ENCODE measurements at regions not wholly inside any gene's neighbourhood (a gene's known extent, or its start where the extent isn't known, plus 50 kb on each side); places are given as distances from the start of the nearest gene placed in this dataset.

- Histone ChIP-seq H2BK120ac (ENCODE audit: low read depth, low read length, poor library complexity, severe bottlenecking) (no peak overlapping the region), H2AFZ (ENCODE audit: low read length) (no peak overlapping the region), H4K8ac (replicated peaks; ENCODE audit: insufficient read length, low read depth, low read length) (no peak overlapping the region), H3K27me3 (ENCODE audit: insufficient read depth, low read length) (no peaks in the 10 kb centered on the region), H2BK20ac (ENCODE audit: low read depth, low read length, poor library complexity, severe bottlenecking) (no peak overlapping the region), H3K9ac (ENCODE audit: extremely low read depth, insufficient read length, low read length) (no peak overlapping the region), H2BK5ac (ENCODE audit: insufficient read length, low read length) (no peak overlapping the region), H3K79me1 (ENCODE audit: insufficient read depth, low read depth, low read length, poor library complexity, severe bottlenecking) (no peaks in the 10 kb centered on the region), H4K91ac (ENCODE audit: insufficient read length, low read depth, low read length) (no peak overlapping the region), H3K79me2 (ENCODE audit: insufficient read depth, low read length) (no peaks in the 10 kb centered on the region), H3K23ac (ENCODE audit: insufficient read length, low read depth, low read length) (no peak overlapping the region), H3K18ac (ENCODE audit: insufficient read length, low read depth, low read length) (no peak overlapping the region), H4K20me1 (ENCODE audit: control insufficient read depth, insufficient read depth, insufficient read length) (no peaks in the 10 kb centered on the region), H3K4ac (ENCODE audit: low read depth, low read length) (no peak overlapping the region), H3K14ac (ENCODE audit: insufficient read depth, low read length) (no peak overlapping the region), H3T11ph (ENCODE audit: low read length) (no peak overlapping the region), H3K4me2 (ENCODE audit: insufficient read depth, insufficient read length, low read length) (no peak overlapping the region), H2BK15ac (ENCODE audit: low read depth, low read length) (no peak overlapping the region), H2AK5ac (ENCODE audit: insufficient read length, low read length) (no peak overlapping the region), H3K23me2 (ENCODE audit: insufficient read length, low read depth, low read length, poor library complexity, severe bottlenecking) (no peaks in the 10 kb centered on the region), H3K9me3 (ENCODE audit: control insufficient read depth, low read depth, low read length) (peaks cover 12% of the 10 kb centered on the region), H2BK12ac (ENCODE audit: insufficient read length, low read depth, low read length) (no peak overlapping the region), H3K4me1 (ENCODE audit: insufficient read depth, low read length) (no peaks in the 10 kb centered on the region), H4K5ac (ENCODE audit: insufficient read length, low read depth, low read length) (no peak overlapping the region), H3K56ac (ENCODE audit: insufficient read length, low read depth, low read length) (no peak overlapping the region), H3K27ac (ENCODE audit: insufficient read length, low read depth, low read length) (no peak overlapping the region)
- Mint-ChIP-seq H3K4me3 (no peak overlapping the region), H3K4me1 (no peaks in the 10 kb centered on the region), H3K27ac (no peak overlapping the region), H3K36me3 (ENCODE audit: insufficient read depth in 1 of 3, low read depth in 3 of 3) (peaks cover 11 to 45% (median 32%) of the 10 kb centered on the region in 3 experiments), H3K27me3 (ENCODE audit: low read depth) (peaks cover 3% of the 10 kb centered on the region; the same call in 1 of the 2 replicates), H3K9me3 (peaks cover 60% of the 10 kb centered on the region in 2 experiments)
- TF ChIP-seq CTCF (conservative IDR thresholded peaks at IDR 0.05) = no peak
- no CpG with 5 or more reads among the region's 2 CpGs for WGBS (ENCODE audit: extremely low coverage, insufficient read length, low lambda C conversion rate)
- DNase-seq = no peak
Measured at GRCh38 chr4:32824336-32824735, 2104.2 kb downstream of the PCDH7 start.

Measured in H9 (cell line).